Endodermal cell (in vitro differentiated cells): ENCODE measurements at regions not wholly inside any gene's neighbourhood (a gene's known extent, or its start where the extent isn't known, plus 50 kb on each side); places are given as distances from the start of the nearest gene placed in this dataset.
"Not testable (repeated sequence)": the region's sequence is repeated elsewhere in the genome, so short reads cannot be mapped to it uniquely, and the experiment has no call there.

Experiments
- DNase-seq: peaks from one replicate; pipeline ENCODE4 v3.0.0-alpha.2; 2017
- H3K27ac ChIP-seq: 2 replicates; pipeline ENCODE4 v1.5.1; 2013; ENCODE audit warnings: mild to moderate bottlenecking, low read depth, low read length, moderate library complexity
- H3K27me3 ChIP-seq: 2 replicates; pipeline ENCODE4 v1.6.1; 2013; ENCODE audit warnings: mild to moderate bottlenecking, low read length, moderate library complexity; ENCODE audit not compliant: insufficient read depth, control insufficient read depth, poor library complexity, severe bottlenecking
- H3K36me3 ChIP-seq: 2 replicates; pipeline ENCODE4 v1.7.0; 2013; ENCODE audit warnings: mild to moderate bottlenecking, low read length, moderate library complexity; ENCODE audit not compliant: control insufficient read depth, insufficient read depth
- H3K4me1 ChIP-seq: one replicate; pipeline ENCODE4 v1.7.0; 2013; ENCODE audit warnings: low read length; ENCODE audit not compliant: control insufficient read depth, insufficient read depth
- H3K4me3 ChIP-seq: 2 replicates; pipeline ENCODE4 v1.5.1; 2013; ENCODE audit warnings: mild to moderate bottlenecking, low read length, moderate library complexity
- H3K9ac ChIP-seq: 2 replicates; pipeline ENCODE4 v1.6.1; 2013; ENCODE audit warnings: mild to moderate bottlenecking, low read length, moderate library complexity; ENCODE audit not compliant: poor library complexity, severe bottlenecking; ENCODE audit errors: extremely low read depth
- H3K9me3 ChIP-seq: 2 replicates; pipeline ENCODE4 v1.6.1; 2013; ENCODE audit warnings: mild to moderate bottlenecking, low read length, moderate library complexity; ENCODE audit not compliant: control insufficient read depth
- H3K27ac Mint-ChIP-seq: 2 replicates; pipeline ENCODE4 v1.8.0; 2020; ENCODE audit warnings: mixed read lengths
- H3K27me3 Mint-ChIP-seq: 2 replicates; pipeline ENCODE4 v1.8.0; 2021; ENCODE audit warnings: mild to moderate bottlenecking, mixed read lengths; ENCODE audit not compliant: insufficient read depth
- H3K36me3 Mint-ChIP-seq: 2 replicates; pipeline ENCODE4 v1.8.0; 2020; ENCODE audit warnings: low read depth, mixed read lengths
- H3K4me1 Mint-ChIP-seq: 2 replicates; pipeline ENCODE4 v1.8.0; 2020; ENCODE audit warnings: mixed read lengths
- H3K4me3 Mint-ChIP-seq: 2 replicates; pipeline ENCODE4 v1.8.0; 2020; ENCODE audit warnings: mild to moderate bottlenecking, moderate library complexity, mixed read lengths
- H3K9me3 Mint-ChIP-seq: 2 replicates; pipeline ENCODE4 v1.8.0; 2020; ENCODE audit warnings: mild to moderate bottlenecking, mixed read lengths
- CTCF ChIP-seq: fragments of 200-600 bp; sonication (generic); conservative IDR thresholded peaks from 2 replicates; pipeline ENCODE4 v1.5.0; 2021; ENCODE audit warnings: antibody characterized with exemption, mild to moderate bottlenecking
- WGBS, 2 experiments: methylation state at CpG; one replicate each; pipeline versions ENCODE4 v1.1.5 to v1.1.7; 2013; ENCODE audit warnings: missing lambda C conversion rate in 2 of 2, mixed read lengths in 1 of 2; ENCODE audit not compliant: insufficient coverage in 1 of 2, insufficient read length in 1 of 2; 5-methylcytosine and 5-hydroxymethylcytosine counted together

GRCh38 chr3:165954171-165954570 is 116.9 kb upstream of the BCHE start:
- Mint-ChIP-seq H3K4me3 (no peak overlapping the region), H3K27ac (no peak overlapping the region), H3K9me3 (no peaks in the 10 kb centered on the region), H3K27me3 (no peaks in the 10 kb centered on the region), H3K36me3 (no peaks in the 10 kb centered on the region), H3K4me1 (no peaks in the 10 kb centered on the region)
- DNase-seq, result no peak
- Histone ChIP-seq H3K4me1 (no peaks in the 10 kb centered on the region), H3K4me3 (no peak overlapping the region), H3K9me3 (no peaks in the 10 kb centered on the region), H3K36me3 (no peaks in the 10 kb centered on the region), H3K27me3 (no peaks in the 10 kb centered on the region), H3K9ac (no peak overlapping the region), H3K27ac (no peak overlapping the region)
- TF ChIP-seq CTCF, result no peak
- WGBS, 2 experiments, result 100% methylated on average over 2 of the region's 2 CpGs; no CpG with 5 or more reads in 1 of the 2 experiments

GRCh38 chr3:165946360-165946759 is 109.1 kb upstream of the BCHE start:
- H3K9me3 Mint-ChIP-seq, result no peaks in the 10 kb centered on the region
- no peak overlapping the region for H3K9ac ChIP-seq
- H3K27me3 ChIP-seq, result no peaks in the 10 kb centered on the region
- DNase-seq, result no peak
- no peak overlapping the region for H3K4me3 ChIP-seq
- H3K27ac Mint-ChIP-seq, result no peak overlapping the region
- H3K36me3 Mint-ChIP-seq, result no peaks in the 10 kb centered on the region
- no peak overlapping the region for H3K4me3 Mint-ChIP-seq
- no peaks in the 10 kb centered on the region for H3K9me3 ChIP-seq
- TF ChIP-seq CTCF, result no peak
- no peaks in the 10 kb centered on the region for H3K36me3 ChIP-seq
- no peaks in the 10 kb centered on the region for H3K4me1 Mint-ChIP-seq
- no peaks in the 10 kb centered on the region for H3K27me3 Mint-ChIP-seq
- no peak overlapping the region for H3K27ac ChIP-seq
- no peaks in the 10 kb centered on the region for H3K4me1 ChIP-seq

- H3K9me3 ChIP-seq, result no peaks in the 10 kb centered on the region
- Mint-ChIP-seq H3K4me1 (no peaks in the 10 kb centered on the region), H3K9me3 (peaks cover 9% of the 10 kb centered on the region), H3K27me3 (no peaks in the 10 kb centered on the region), H3K27ac (no peak overlapping the region), H3K4me3 (no peak overlapping the region), H3K36me3 (no peaks in the 10 kb centered on the region)
- TF ChIP-seq CTCF, result no peak
- H3K27me3 ChIP-seq, result no peaks in the 10 kb centered on the region
- H3K36me3 ChIP-seq, result no peaks in the 10 kb centered on the region
- H3K27ac ChIP-seq, result no peak overlapping the region
- no peak overlapping the region for H3K4me3 ChIP-seq
- 92% methylated on average over 1 of the region's 1 CpG; no CpG with 5 or more reads in 1 of the 2 experiments for WGBS, 2 experiments
- no peaks in the 10 kb centered on the region for H3K4me1 ChIP-seq
- H3K9ac ChIP-seq, result no peak overlapping the region
- no peak for DNase-seq
These were observed 101.8 kb upstream of the BCHE start for GRCh38 chr3:165938986-165939540.

- not testable (repeated sequence) for H3K36me3 ChIP-seq, H3K4me1 ChIP-seq, H3K27ac Mint-ChIP-seq, H3K36me3 Mint-ChIP-seq, H3K4me3 Mint-ChIP-seq, DNase-seq, H3K27me3 Mint-ChIP-seq, H3K9ac ChIP-seq, H3K9me3 ChIP-seq, H3K4me3 ChIP-seq, H3K4me1 Mint-ChIP-seq, H3K27me3 ChIP-seq, H3K27ac ChIP-seq
- WGBS, 2 experiments, result no CpG with 5 or more reads among the region's 1 CpG
- H3K9me3 Mint-ChIP-seq, result peaks cover 12% of the 10 kb centered on the region
These were observed 98.9 kb upstream of the BCHE start for GRCh38 chr3:165936081-165936480.

- not testable (repeated sequence) for H3K27me3 Mint-ChIP-seq, DNase-seq, H3K4me3 ChIP-seq, H3K4me3 Mint-ChIP-seq, H3K27ac Mint-ChIP-seq, H3K4me1 Mint-ChIP-seq, H3K36me3 Mint-ChIP-seq, H3K9me3 ChIP-seq, H3K36me3 ChIP-seq, H3K4me1 ChIP-seq, H3K9ac ChIP-seq, H3K27ac ChIP-seq, H3K9me3 Mint-ChIP-seq, H3K27me3 ChIP-seq
- 87 to 96% methylated on average over 9 to 29 of the region's 29 CpGs for WGBS, 2 experiments
These were observed 87.1 kb upstream of the BCHE start for GRCh38 chr3:165924301-165924791.
